ENCODE measurements at regions not wholly inside any gene's neighbourhood (a gene's known extent, or its start where the extent isn't known, plus 50 kb on each side); places are given as distances from the start of the nearest gene placed in this dataset.
"Not testable (repeated sequence)": the region's sequence is repeated elsewhere in the genome, so short reads cannot be mapped to it uniquely, and the experiment has no call there.

GRCh38 chr9:42342297-42342696 lies 158.8 kb downstream of the SPATA31A6 start:
- H3K27ac ChIP-seq; H3K4me3 ChIP-seq (IDR thresholded peaks at IDR 0.05; ENCODE audit: insufficient read depth, low read depth, low read length); H3K9ac ChIP-seq; H3K79me2 ChIP-seq (ENCODE audit: insufficient read depth, low read depth); H3K4me1 ChIP-seq (ENCODE audit: low read depth, poor library complexity, severe bottlenecking); H3K36me3 ChIP-seq (ENCODE audit: insufficient read depth); H2AFZ ChIP-seq (ENCODE audit: low read depth); H4K20me1 ChIP-seq (ENCODE audit: insufficient read depth); H3K27me3 ChIP-seq (ENCODE audit: insufficient read depth, low read depth); H3K4me2 ChIP-seq: not testable (repeated sequence)

GRCh38 chr9:42344508-42344907 lies 161.0 kb downstream of the SPATA31A6 start:
- not testable (repeated sequence) for H3K36me3 ChIP-seq (ENCODE audit: insufficient read depth); H3K9ac ChIP-seq; H3K27ac ChIP-seq; H3K79me2 ChIP-seq (ENCODE audit: insufficient read depth, low read depth); H3K4me1 ChIP-seq (ENCODE audit: low read depth, poor library complexity, severe bottlenecking); H2AFZ ChIP-seq (ENCODE audit: low read depth); H3K27me3 ChIP-seq (ENCODE audit: insufficient read depth, low read depth); H3K4me3 ChIP-seq (IDR thresholded peaks at IDR 0.05; ENCODE audit: insufficient read depth, low read depth, low read length); H3K4me2 ChIP-seq; H4K20me1 ChIP-seq (ENCODE audit: insufficient read depth)

GRCh38 chr9:42346916-42347315 lies 163.5 kb downstream of the SPATA31A6 start:
- not testable (repeated sequence) for H2AFZ ChIP-seq (ENCODE audit: low read depth); H3K4me1 ChIP-seq (ENCODE audit: low read depth, poor library complexity, severe bottlenecking); H3K36me3 ChIP-seq (ENCODE audit: insufficient read depth); H3K4me2 ChIP-seq; H3K27ac ChIP-seq; H4K20me1 ChIP-seq (ENCODE audit: insufficient read depth); H3K27me3 ChIP-seq (ENCODE audit: insufficient read depth, low read depth); H3K4me3 ChIP-seq (IDR thresholded peaks at IDR 0.05; ENCODE audit: insufficient read depth, low read depth, low read length); H3K9ac ChIP-seq; H3K79me2 ChIP-seq (ENCODE audit: insufficient read depth, low read depth)

DNA sequence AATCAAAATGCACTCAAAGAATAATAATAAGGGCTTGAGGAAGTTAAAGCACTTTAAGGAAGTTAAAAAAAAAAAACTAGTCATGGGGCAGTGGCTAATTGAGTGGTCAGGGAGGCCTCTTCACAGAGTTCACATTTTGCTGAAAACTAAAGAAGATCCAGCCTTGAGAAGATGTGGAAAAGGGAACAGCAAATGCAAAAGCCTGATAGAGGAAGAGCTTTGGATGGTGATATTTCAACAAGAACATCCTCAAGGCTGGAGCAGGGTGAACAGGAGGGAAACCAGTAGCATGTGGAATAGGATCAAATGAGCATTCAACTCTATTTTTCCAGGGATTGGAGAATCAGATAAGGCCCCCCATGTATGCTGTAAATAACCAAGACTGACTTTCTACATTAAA lies 165.7 kb downstream of the SPATA31A6 start:
- not testable (repeated sequence) for H3K79me2 ChIP-seq (ENCODE audit: insufficient read depth, low read depth)

DNA sequence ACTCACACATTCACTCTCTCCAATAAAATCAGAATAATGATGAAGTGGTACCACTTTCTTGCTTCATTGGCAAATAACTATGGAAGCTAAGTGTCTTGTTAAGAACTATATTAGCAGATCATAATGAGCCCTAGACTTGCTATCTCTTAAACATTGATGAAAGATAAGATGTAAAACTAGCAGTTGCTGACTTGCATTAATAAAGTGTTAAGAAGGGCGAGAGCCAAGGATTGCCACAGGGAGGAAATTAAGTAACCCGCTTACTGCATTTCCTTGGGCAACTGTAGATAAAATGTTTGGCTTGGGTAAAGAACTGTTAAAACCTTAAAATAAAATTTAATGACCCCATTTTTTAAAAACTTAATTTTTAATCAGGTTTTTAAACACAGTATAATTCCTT lies 167.0 kb downstream of the SPATA31A6 start:
- H3K4me3 ChIP-seq (IDR thresholded peaks at IDR 0.05; ENCODE audit: insufficient read depth, low read depth, low read length); H3K4me1 ChIP-seq (ENCODE audit: low read depth, poor library complexity, severe bottlenecking); H3K36me3 ChIP-seq (ENCODE audit: insufficient read depth); H3K9ac ChIP-seq; H2AFZ ChIP-seq (ENCODE audit: low read depth); H4K20me1 ChIP-seq (ENCODE audit: insufficient read depth); H3K4me2 ChIP-seq; H3K27me3 ChIP-seq (ENCODE audit: insufficient read depth, low read depth); H3K79me2 ChIP-seq (ENCODE audit: insufficient read depth, low read depth); H3K27ac ChIP-seq: not testable (repeated sequence)

More for the DNA sequence above, 165.7 kb downstream of the SPATA31A6 start:
- not testable (repeated sequence) for H2AFZ ChIP-seq (ENCODE audit: low read depth); H4K20me1 ChIP-seq (ENCODE audit: insufficient read depth); H3K27me3 ChIP-seq (ENCODE audit: insufficient read depth, low read depth); H3K4me2 ChIP-seq; H3K4me1 ChIP-seq (ENCODE audit: low read depth, poor library complexity, severe bottlenecking); H3K9ac ChIP-seq; H3K4me3 ChIP-seq (IDR thresholded peaks at IDR 0.05; ENCODE audit: insufficient read depth, low read depth, low read length); H3K27ac ChIP-seq; H3K36me3 ChIP-seq (ENCODE audit: insufficient read depth)

- not testable (repeated sequence) for H4K20me1 ChIP-seq (ENCODE audit: insufficient read depth); H3K27me3 ChIP-seq (ENCODE audit: insufficient read depth, low read depth); H3K36me3 ChIP-seq (ENCODE audit: insufficient read depth); H3K4me3 ChIP-seq (IDR thresholded peaks at IDR 0.05; ENCODE audit: insufficient read depth, low read depth, low read length); H3K79me2 ChIP-seq (ENCODE audit: insufficient read depth, low read depth); H3K9ac ChIP-seq; H3K27ac ChIP-seq; H2AFZ ChIP-seq (ENCODE audit: low read depth); H3K4me2 ChIP-seq; H3K4me1 ChIP-seq (ENCODE audit: low read depth, poor library complexity, severe bottlenecking)
Observed at GRCh38 chr9:42357604-42358373, 174.3 kb downstream of the SPATA31A6 start.

DNA sequence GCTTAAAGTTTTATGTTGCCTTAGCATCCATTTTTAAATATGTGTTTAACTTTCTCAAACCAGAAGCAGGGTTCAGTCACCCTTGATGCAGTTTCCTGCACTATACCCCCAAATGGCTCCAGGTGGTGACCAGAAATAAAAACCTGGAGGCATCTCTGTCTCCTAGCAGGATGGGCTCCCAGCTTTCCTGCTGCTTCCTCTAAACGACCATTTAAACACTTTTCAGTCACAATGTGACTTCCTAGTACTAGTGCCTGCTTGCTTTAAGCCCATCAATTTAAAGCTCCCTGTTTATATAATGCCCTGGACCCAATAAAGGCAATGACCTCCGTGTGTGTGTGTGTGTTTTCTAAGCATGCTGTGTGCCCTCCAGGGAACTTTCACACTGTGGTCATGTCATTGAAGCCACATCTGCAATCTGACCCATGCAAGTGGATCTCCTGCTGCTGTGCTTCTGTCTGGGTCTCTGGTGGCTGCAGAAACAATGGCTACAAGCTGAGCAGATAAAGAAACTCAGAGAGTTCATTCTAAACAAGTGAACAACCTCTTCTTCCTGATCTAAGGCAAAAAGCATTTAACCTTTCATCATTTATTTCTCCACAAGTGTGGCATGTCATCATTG lies 175.3 kb downstream of the SPATA31A6 start:
- H3K4me1 ChIP-seq (ENCODE audit: low read depth, poor library complexity, severe bottlenecking); H3K4me2 ChIP-seq; H3K4me3 ChIP-seq (IDR thresholded peaks at IDR 0.05; ENCODE audit: insufficient read depth, low read depth, low read length); H3K36me3 ChIP-seq (ENCODE audit: insufficient read depth); H4K20me1 ChIP-seq (ENCODE audit: insufficient read depth); H3K27me3 ChIP-seq (ENCODE audit: insufficient read depth, low read depth); H2AFZ ChIP-seq (ENCODE audit: low read depth); H3K9ac ChIP-seq; H3K79me2 ChIP-seq (ENCODE audit: insufficient read depth, low read depth); H3K27ac ChIP-seq: not testable (repeated sequence)

GRCh38 chr9:42364410-42365243 lies 181.2 kb downstream of the SPATA31A6 start:
- not testable (repeated sequence) for H4K20me1 ChIP-seq (ENCODE audit: insufficient read depth); H3K4me2 ChIP-seq; H3K27me3 ChIP-seq (ENCODE audit: insufficient read depth, low read depth); H3K27ac ChIP-seq; H3K4me3 ChIP-seq (IDR thresholded peaks at IDR 0.05; ENCODE audit: insufficient read depth, low read depth, low read length); H3K79me2 ChIP-seq (ENCODE audit: insufficient read depth, low read depth); H3K36me3 ChIP-seq (ENCODE audit: insufficient read depth); H3K4me1 ChIP-seq (ENCODE audit: low read depth, poor library complexity, severe bottlenecking); H2AFZ ChIP-seq (ENCODE audit: low read depth); H3K9ac ChIP-seq

GRCh38 chr9:42365244-42365945 lies 181.9 kb downstream of the SPATA31A6 start:
- not testable (repeated sequence) for H4K20me1 ChIP-seq (ENCODE audit: insufficient read depth); H3K4me2 ChIP-seq; H3K4me1 ChIP-seq (ENCODE audit: low read depth, poor library complexity, severe bottlenecking); H3K27ac ChIP-seq; H2AFZ ChIP-seq (ENCODE audit: low read depth); H3K4me3 ChIP-seq (IDR thresholded peaks at IDR 0.05; ENCODE audit: insufficient read depth, low read depth, low read length); H3K36me3 ChIP-seq (ENCODE audit: insufficient read depth); H3K27me3 ChIP-seq (ENCODE audit: insufficient read depth, low read depth); H3K79me2 ChIP-seq (ENCODE audit: insufficient read depth, low read depth); H3K9ac ChIP-seq

All from KMS-11 (cell line).